Tibial nerve (tissue), 4 donors: ENCODE measurements at regions not wholly inside any gene's neighbourhood (a gene's known extent, or its start where the extent isn't known, plus 50 kb on each side); places are given as distances from the start of the nearest gene placed in this dataset.

ENCODE experiments used
- DNase-seq, 2 donors: peaks; one replicate each; pipeline ENCODE4 v3.0.0-alpha.2; 2019; ENCODE audit warnings: low spot score in 2 of 2
- H3K27ac ChIP-seq, 4 donors: fragments of 200-600 bp; sonication (generic) in 3 of 4; one replicate each; pipeline ENCODE4 v1.5.1; 2017 to 2019; ENCODE audit warnings: mild to moderate bottlenecking in 1 of 4
- H3K27me3 ChIP-seq, 2 donors: fragments of 200-600 bp; sonication (generic) in 1 of 2; one replicate each; pipeline versions ENCODE4 v1.5.1 to v1.6.0; 2017 to 2019
- H3K36me3 ChIP-seq, 3 donors: fragments of 200-600 bp; sonication (generic); one replicate each; pipeline ENCODE4 v1.5.1; 2018 to 2019
- H3K4me1 ChIP-seq, 4 donors: fragments of 200-600 bp; sonication (generic) in 3 of 4; one replicate each; pipeline ENCODE4 v1.5.1; 2017 to 2019
- H3K4me3 ChIP-seq, 4 donors: fragments of 200-600 bp; sonication (generic) in 3 of 4; one replicate each; pipeline ENCODE4 v1.5.1; 2017 to 2019; ENCODE audit warnings: mild to moderate bottlenecking in 1 of 4, moderate library complexity in 1 of 4
- H3K9me3 ChIP-seq, 4 donors: fragments of 200-600 bp; sonication (generic) in 3 of 4; one replicate each; pipeline ENCODE4 v1.5.1; 2017 to 2019
- CTCF ChIP-seq, 5 experiments: fragments of 200-600 bp in 3 of 5; fragments of 450-650 bp in 2 of 5; sonication (generic) in 3 of 5; IDR thresholded peaks; one replicate each; pipeline ENCODE4 v1.5.1; 2016 to 2019; ENCODE audit warnings: antibody characterized with exemption in 5 of 5, mild to moderate bottlenecking in 3 of 5, moderate library complexity in 2 of 5
- EP300 ChIP-seq, 2 donors: sonication (generic); formaldehyde crosslinking; IDR thresholded peaks; one replicate each; pipeline ENCODE4 v1.6.1; 2017; ENCODE audit warnings: antibody characterized with exemption in 2 of 2, mild to moderate bottlenecking in 1 of 2
- POLR2A ChIP-seq, 2 donors: fragments of 450-650 bp; IDR thresholded peaks; one replicate each; pipeline ENCODE4 v1.6.1; 2017; ENCODE audit warnings: antibody characterized with exemption in 2 of 2, mild to moderate bottlenecking in 2 of 2, moderate library complexity in 2 of 2
- WGBS, 2 donors: methylation state at CpG; one replicate each; pipeline ENCODE4 v1.1.5; 2018; 5-methylcytosine and 5-hydroxymethylcytosine counted together

DNA sequence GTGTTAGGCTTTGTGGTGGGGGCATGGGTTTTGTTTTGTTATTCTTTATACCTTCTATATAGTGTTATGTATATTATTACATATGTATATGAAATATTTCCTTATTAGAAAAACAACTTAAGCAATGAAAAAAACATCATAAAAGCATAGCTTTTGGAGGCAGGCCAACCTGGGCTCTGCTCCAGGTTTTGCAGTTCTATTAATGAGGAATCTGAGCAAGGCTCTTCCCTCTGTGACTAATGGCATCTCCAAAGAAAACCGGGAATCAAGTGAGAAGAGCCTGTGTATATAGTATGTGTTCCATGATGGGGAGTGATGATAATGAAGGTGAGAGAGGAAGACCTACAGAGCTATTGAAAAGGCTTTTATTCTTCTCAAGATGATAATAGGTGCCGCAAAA is 291.1 kb downstream of the CLIC5 start:
- no peak for TF ChIP-seq EP300 (IDR thresholded peaks at IDR 0.05)
- TF ChIP-seq POLR2A (IDR thresholded peaks at IDR 0.05): no peak
- no peak for TF ChIP-seq CTCF (IDR thresholded peaks at IDR 0.05)
- H3K27me3 ChIP-seq: no peaks in the 10 kb centered on the region
- no peaks in the 10 kb centered on the region for H3K4me1 ChIP-seq
- no peak overlapping the region for H3K27ac ChIP-seq
- 38 to 50% methylated on average over 2 of the region's 2 CpGs for WGBS, 2 donors
- peaks cover 0 to 7% (median 0%) of the 10 kb centered on the region in 4 donors for H3K9me3 ChIP-seq
- peak in 1 of 2 donors; percentile 23 for DNase-seq
- H3K36me3 ChIP-seq: no peaks in the 10 kb centered on the region
- H3K4me3 ChIP-seq: no peak overlapping the region

DNA sequence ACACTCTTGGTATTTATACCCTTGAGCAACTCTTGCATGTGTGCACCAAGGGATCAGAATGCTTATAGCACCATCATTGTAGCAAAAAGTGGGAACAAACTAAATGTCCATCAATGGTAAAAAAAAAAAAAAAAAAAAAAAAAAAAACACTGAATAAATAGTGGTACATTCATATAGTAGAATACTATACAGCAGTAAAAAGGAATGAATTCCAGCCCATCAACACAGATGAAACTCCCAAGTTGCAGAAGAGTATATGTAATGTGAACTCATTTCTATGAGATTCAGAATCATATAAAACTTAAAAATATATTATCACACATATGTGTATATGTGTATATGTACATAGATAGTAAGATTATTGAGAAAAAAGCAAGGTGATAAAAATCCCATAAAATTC is 291.6 kb downstream of the CLIC5 start:
- H3K27me3 ChIP-seq: no peaks in the 10 kb centered on the region
- H3K27ac ChIP-seq: no peak overlapping the region

GRCh38 chr6:45722876-45723275 is 292.8 kb downstream of the CLIC5 start:
- H3K36me3 ChIP-seq: no peaks in the 10 kb centered on the region
- no peak overlapping the region for H3K27ac ChIP-seq
- WGBS, 2 donors: 91 to 94% methylated on average over 2 of the region's 2 CpGs

More for the DNA sequence above, 291.6 kb downstream of the CLIC5 start:
- Histone ChIP-seq H3K4me1 (no peaks in the 10 kb centered on the region), H3K9me3 (peaks cover 0 to 7% (median 0%) of the 10 kb centered on the region in 4 donors), H3K36me3 (no peaks in the 10 kb centered on the region), H3K4me3 (no peak overlapping the region)
- TF ChIP-seq EP300 (IDR thresholded peaks at IDR 0.05) (no peak), CTCF (IDR thresholded peaks at IDR 0.05) (no peak), POLR2A (IDR thresholded peaks at IDR 0.05) (no peak)
- DNase-seq: no peak

GRCh38 chr6:45721665-45722064 is 294.0 kb downstream of the CLIC5 start:
- TF ChIP-seq CTCF (IDR thresholded peaks at IDR 0.05): no peak
- WGBS, 2 donors: 74 to 82% methylated on average over 6 of the region's 6 CpGs

More at GRCh38 chr6:45722876-45723275, 292.8 kb downstream of the CLIC5 start:
- no peaks in the 10 kb centered on the region for H3K27me3 ChIP-seq
- DNase-seq: no peak
- no peak for TF ChIP-seq CTCF (IDR thresholded peaks at IDR 0.05)
- TF ChIP-seq EP300 (IDR thresholded peaks at IDR 0.05): no peak
- TF ChIP-seq POLR2A (IDR thresholded peaks at IDR 0.05): no peak
- peaks cover 0 to 7% (median 0%) of the 10 kb centered on the region in 4 donors for H3K9me3 ChIP-seq
- no peak overlapping the region for H3K4me3 ChIP-seq
- no peaks in the 10 kb centered on the region for H3K4me1 ChIP-seq

DNA sequence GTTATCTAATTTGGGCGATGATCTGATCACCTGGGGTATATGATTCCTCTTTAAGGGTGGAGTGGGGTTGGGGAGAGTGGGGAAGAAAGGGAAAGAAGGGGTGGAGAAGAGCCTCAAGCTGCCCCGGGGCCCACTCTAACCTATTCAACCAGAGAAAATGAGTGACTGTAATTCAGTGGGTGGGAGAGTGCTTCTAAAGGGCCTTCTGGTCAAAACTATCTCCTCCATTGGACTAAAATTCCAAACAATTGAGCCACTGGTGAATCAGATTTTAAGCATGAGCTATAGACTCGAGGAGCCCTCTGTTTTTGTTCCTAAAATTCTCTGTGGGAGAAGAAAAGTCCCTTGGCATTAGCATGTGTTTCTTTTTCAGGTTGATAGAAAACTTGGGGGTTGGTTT is 296.8 kb downstream of the CLIC5 start:
- TF ChIP-seq POLR2A (IDR thresholded peaks at IDR 0.05) (no peak), EP300 (IDR thresholded peaks at IDR 0.05) (no peak), CTCF (IDR thresholded peaks at IDR 0.05) (no peak)

More at GRCh38 chr6:45721665-45722064, 294.0 kb downstream of the CLIC5 start:
- no peaks in the 10 kb centered on the region for H3K36me3 ChIP-seq
- peaks cover 0 to 7% (median 0%) of the 10 kb centered on the region in 4 donors for H3K9me3 ChIP-seq
- no peaks in the 10 kb centered on the region for H3K27me3 ChIP-seq
- no peaks in the 10 kb centered on the region for H3K4me1 ChIP-seq
- DNase-seq: no peak
- H3K27ac ChIP-seq: no peak overlapping the region
- no peak overlapping the region for H3K4me3 ChIP-seq

More for the DNA sequence above, 296.8 kb downstream of the CLIC5 start:
- Histone ChIP-seq H3K4me3 (no peak overlapping the region), H3K9me3 (peaks cover 0 to 7% (median 0%) of the 10 kb centered on the region in 4 donors), H3K4me1 (peaks cover 0 to 7% (median 0%) of the 10 kb centered on the region in 4 donors), H3K27ac (no peak overlapping the region), H3K27me3 (no peaks in the 10 kb centered on the region), H3K36me3 (no peaks in the 10 kb centered on the region)
- no peak for DNase-seq
- WGBS, 2 donors: 78 to 82% methylated on average over 3 of the region's 3 CpGs
